Right lobe of liver (tissue), 6 donors: ENCODE measurements at regions not wholly inside any gene's neighbourhood (a gene's known extent, or its start where the extent isn't known, plus 50 kb on each side); places are given as distances from the start of the nearest gene placed in this dataset.

ENCODE experiments used
- ATAC-seq, 4 donors: fragments of 200-7000 bp; cut with Tn5 transposase; one replicate each; pipeline ENCODE4 v1.9.1; 2020; ENCODE audit warnings: mild to moderate bottlenecking in 4 of 4, moderate library complexity in 4 of 4
- DNase-seq, 3 donors: peaks; one replicate each; pipeline ENCODE4 v3.0.0-alpha.2; 2020
- H3K27ac ChIP-seq, 3 donors: fragments of 200-600 bp; one replicate each; pipeline ENCODE4 v1.8.0; 2022
- H3K27me3 ChIP-seq, 2 donors: fragments of 200-600 bp; one replicate each; pipeline ENCODE4 v1.8.0; 2022
- H3K36me3 ChIP-seq, 4 donors: fragments of 200-600 bp; sonication (generic) in 1 of 4; one replicate each; pipeline versions ENCODE4 v1.5.1 to v1.8.0; 2017 to 2022; ENCODE audit warnings: control low read depth in 1 of 4
- H3K4me1 ChIP-seq, 4 donors: fragments of 200-600 bp; sonication (generic) in 1 of 4; one replicate each; pipeline versions ENCODE4 v1.5.1 to v1.8.0; 2017 to 2022; ENCODE audit warnings: control low read depth in 1 of 4
- H3K4me3 ChIP-seq, 3 donors: fragments of 200-600 bp; one replicate each; pipeline ENCODE4 v1.8.0; 2022
- H3K9me3 ChIP-seq, 4 donors: fragments of 200-600 bp; sonication (generic) in 1 of 4; one replicate each; pipeline versions ENCODE4 v1.5.1 to v1.8.0; 2017 to 2022; ENCODE audit warnings: control low read depth in 1 of 4
- POLR2A ChIP-seq: fragments of 450-650 bp; IDR thresholded peaks from one replicate; pipeline ENCODE4 v1.6.1; 2017; ENCODE audit warnings: antibody characterized with exemption, mild to moderate bottlenecking
- WGBS: methylation state at CpG from one replicate; pipeline ENCODE4 v1.1.6; 2018; ENCODE audit warnings: low coverage, low lambda C conversion rate; ENCODE audit not compliant: insufficient coverage; ENCODE audit errors: missing lambda C conversion rate; 5-methylcytosine and 5-hydroxymethylcytosine counted together
- intact Hi-C, 2 donors: fragments of 100-400 bp; cut with DNase I; formaldehyde crosslinking; loops; one replicate each; pipeline versions ENCODE4 v1.11.2 to v1.14.1; 2022
- TF ChIP-seq, protein P1 (sequence below), 4 donors: fragments of 200-600 bp in 3 of 4; fragments of 450-650 bp in 1 of 4; IDR thresholded peaks; one replicate each; pipeline versions ENCODE4 v1.5.1 to v1.8.0; 2016 to 2022; ENCODE audit warnings: antibody characterized with exemption in 4 of 4, mild to moderate bottlenecking in 2 of 4
- donor health status: DM: no; HTN: yes; CAD: no.
- donor health status: DM: no; HTN: no; CAD: no.
- donor health status: DM: no; HTN: no; CAD: no.
- donor health status: DM: no; HTN: yes; CAD: no.
- donor health status: DM: no; HTN: yes; CAD: no.

DNA sequence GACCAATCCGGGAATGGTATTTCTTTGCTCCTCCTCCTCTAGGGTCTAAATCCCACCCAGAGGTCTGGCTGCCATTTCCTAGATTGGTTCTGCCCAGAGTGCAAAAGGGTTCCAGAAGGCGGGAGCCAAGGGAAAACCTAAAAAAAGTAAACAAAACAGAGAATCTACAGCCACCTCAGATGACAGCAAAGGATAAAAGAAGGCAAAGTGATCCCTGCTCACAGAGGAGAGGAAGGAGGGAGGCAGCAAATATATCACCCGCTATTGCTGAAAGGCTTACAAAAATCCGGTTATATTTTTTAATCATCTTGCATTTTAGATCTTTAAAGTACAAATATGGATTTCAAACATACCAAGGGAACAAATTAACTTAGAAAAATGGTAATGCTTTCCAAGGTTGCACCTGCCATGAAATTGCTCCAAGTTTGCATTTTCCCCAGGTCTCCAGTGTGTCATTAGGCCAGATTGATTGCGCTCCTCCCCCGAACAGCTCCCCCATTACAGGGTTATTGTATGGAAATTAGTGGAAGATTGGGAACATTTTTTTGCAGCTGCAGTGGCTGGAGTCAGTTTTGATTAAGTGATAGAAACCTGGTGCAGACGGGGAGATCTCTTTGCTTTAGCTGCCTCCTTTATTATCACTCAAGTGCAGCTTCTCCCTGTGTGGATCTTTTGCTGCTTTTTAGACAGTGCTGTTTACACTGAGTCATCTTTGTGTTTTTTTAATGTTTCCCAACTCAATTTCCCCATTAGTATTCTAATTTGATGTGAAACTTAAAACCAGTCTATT is 280.5 kb upstream of the CAMK1G start:
- no peak for DNase-seq
- Histone ChIP-seq H3K4me1 (no peaks in the 10 kb centered on the region), H3K9me3 (no peaks in the 10 kb centered on the region), H3K36me3 (no peaks in the 10 kb centered on the region), H3K27ac (no peak overlapping the region), H3K4me3 (no peak overlapping the region), H3K27me3 (no peaks in the 10 kb centered on the region)
- TF ChIP-seq POLR2A, result no peak
- TF ChIP-seq, protein P1, sequence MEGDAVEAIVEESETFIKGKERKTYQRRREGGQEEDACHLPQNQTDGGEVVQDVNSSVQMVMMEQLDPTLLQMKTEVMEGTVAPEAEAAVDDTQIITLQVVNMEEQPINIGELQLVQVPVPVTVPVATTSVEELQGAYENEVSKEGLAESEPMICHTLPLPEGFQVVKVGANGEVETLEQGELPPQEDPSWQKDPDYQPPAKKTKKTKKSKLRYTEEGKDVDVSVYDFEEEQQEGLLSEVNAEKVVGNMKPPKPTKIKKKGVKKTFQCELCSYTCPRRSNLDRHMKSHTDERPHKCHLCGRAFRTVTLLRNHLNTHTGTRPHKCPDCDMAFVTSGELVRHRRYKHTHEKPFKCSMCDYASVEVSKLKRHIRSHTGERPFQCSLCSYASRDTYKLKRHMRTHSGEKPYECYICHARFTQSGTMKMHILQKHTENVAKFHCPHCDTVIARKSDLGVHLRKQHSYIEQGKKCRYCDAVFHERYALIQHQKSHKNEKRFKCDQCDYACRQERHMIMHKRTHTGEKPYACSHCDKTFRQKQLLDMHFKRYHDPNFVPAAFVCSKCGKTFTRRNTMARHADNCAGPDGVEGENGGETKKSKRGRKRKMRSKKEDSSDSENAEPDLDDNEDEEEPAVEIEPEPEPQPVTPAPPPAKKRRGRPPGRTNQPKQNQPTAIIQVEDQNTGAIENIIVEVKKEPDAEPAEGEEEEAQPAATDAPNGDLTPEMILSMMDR (IDR thresholded peaks at IDR 0.05), result no peak
- WGBS, result 57% methylated on average over 7 of the region's 7 CpGs
- no peak for ATAC-seq
- intact Hi-C loops, result no loop called here

- Histone ChIP-seq H3K4me1 (no peaks in the 10 kb centered on the region), H3K27ac (no peak overlapping the region), H3K36me3 (no peaks in the 10 kb centered on the region), H3K27me3 (no peaks in the 10 kb centered on the region), H3K9me3 (no peaks in the 10 kb centered on the region), H3K4me3 (no peak overlapping the region)
- intact Hi-C loops, result no loop called here
- WGBS, result 39% methylated on average over 3 of the region's 3 CpGs
- ATAC-seq (no peak), DNase-seq (no peak)
- no peak for TF ChIP-seq POLR2A
- TF ChIP-seq, protein P1 (IDR thresholded peaks at IDR 0.05), result no peak
Observed at GRCh38 chr1:209304166-209304565, 279.3 kb upstream of the CAMK1G start.

GRCh38 chr1:209305221-209305954 is 278.1 kb upstream of the CAMK1G start:
- 42% methylated on average over 4 of the region's 4 CpGs for WGBS
- Histone ChIP-seq H3K4me1 (no peaks in the 10 kb centered on the region), H3K4me3 (no peak overlapping the region), H3K36me3 (no peaks in the 10 kb centered on the region), H3K27me3 (no peaks in the 10 kb centered on the region), H3K9me3 (no peaks in the 10 kb centered on the region), H3K27ac (no peak overlapping the region)
- intact Hi-C loops, result no loop called here
- no peak for ATAC-seq
- TF ChIP-seq, protein P1 (IDR thresholded peaks at IDR 0.05), result no peak
- TF ChIP-seq POLR2A, result no peak
- no peak for DNase-seq

- TF ChIP-seq, protein P1 (IDR thresholded peaks at IDR 0.05), result no peak
- TF ChIP-seq POLR2A, result no peak
- DNase-seq (no peak), ATAC-seq (no peak)
- H3K4me1 ChIP-seq, result no peaks in the 10 kb centered on the region
- no peak overlapping the region for H3K27ac ChIP-seq
- intact Hi-C loops, result no loop called here
- H3K9me3 ChIP-seq, result no peaks in the 10 kb centered on the region
- no peak overlapping the region for H3K4me3 ChIP-seq
- H3K27me3 ChIP-seq, result no peaks in the 10 kb centered on the region
- 56% methylated on average over 2 of the region's 2 CpGs for WGBS
- H3K36me3 ChIP-seq, result no peaks in the 10 kb centered on the region
Observed at GRCh38 chr1:209307846-209308245, 275.7 kb upstream of the CAMK1G start.
